Mesendoderm (in vitro differentiated cells): ENCODE measurements at regions not wholly inside any gene's neighbourhood (a gene's known extent, or its start where the extent isn't known, plus 50 kb on each side); places are given as distances from the start of the nearest gene placed in this dataset.
A peak's percentile ranks its signal among the peaks of the same experiment; 100 is the strongest.

ENCODE experiments used
- DNase-seq: peaks from one replicate; pipeline ENCODE4 v3.0.0; 2013
- H2AK5ac ChIP-seq: 2 replicates; pipeline ENCODE4 v1.6.1; 2013; ENCODE audit warnings: low read length, inconsistent platforms
- H2BK120ac ChIP-seq: 2 replicates; pipeline ENCODE4 v1.6.1; 2013; ENCODE audit warnings: low read depth, mild to moderate bottlenecking, low read length, moderate library complexity, mixed read lengths
- H2BK15ac ChIP-seq: replicated peaks from 2 replicates; pipeline ENCODE4 v1.6.1; 2013; ENCODE audit warnings: low read depth, mild to moderate bottlenecking, moderate library complexity
- H2BK5ac ChIP-seq: 2 replicates; pipeline ENCODE4 v1.6.1; 2013; ENCODE audit warnings: low read length, inconsistent platforms
- H3K18ac ChIP-seq: 2 replicates; pipeline ENCODE4 v1.6.1; 2013; ENCODE audit warnings: mild to moderate bottlenecking, low read length, mixed read lengths
- H3K23ac ChIP-seq: one replicate; pipeline ENCODE4 v1.6.1; 2013; ENCODE audit warnings: low read length
- H3K27ac ChIP-seq: 2 replicates; pipeline ENCODE4 v1.5.1; 2013; ENCODE audit warnings: low read depth, mild to moderate bottlenecking, inconsistent platforms, low read length, moderate library complexity
- H3K27me3 ChIP-seq: 2 replicates; pipeline ENCODE4 v1.6.1; 2013; ENCODE audit warnings: low read length, control low read depth, mild to moderate bottlenecking, inconsistent platforms; ENCODE audit not compliant: insufficient read depth, poor library complexity
- H3K36me3 ChIP-seq: 2 replicates; pipeline ENCODE4 v1.6.1; 2013; ENCODE audit warnings: low read length, inconsistent platforms; ENCODE audit not compliant: control insufficient read depth, insufficient read depth
- H3K4ac ChIP-seq: one replicate; pipeline ENCODE4 v1.6.1; 2013; ENCODE audit warnings: low read depth, mild to moderate bottlenecking, low read length, moderate library complexity
- H3K4me1 ChIP-seq: 2 replicates; pipeline ENCODE4 v1.6.1; 2013; ENCODE audit warnings: low read depth, low read length, inconsistent platforms; ENCODE audit not compliant: control insufficient read depth
- H3K4me2 ChIP-seq: 2 replicates; pipeline ENCODE4 v1.6.1; 2013; ENCODE audit warnings: low read length
- H3K4me3 ChIP-seq: 2 replicates; pipeline ENCODE4 v1.5.1; 2013; ENCODE audit warnings: mild to moderate bottlenecking, low read length
- H3K56ac ChIP-seq: one replicate; pipeline ENCODE4 v1.6.1; 2013; ENCODE audit warnings: low read length
- H3K79me1 ChIP-seq: 2 replicates; pipeline ENCODE4 v1.6.1; 2013; ENCODE audit warnings: low read length, inconsistent platforms
- H3K79me2 ChIP-seq: 2 replicates; pipeline ENCODE4 v1.6.1; 2013; ENCODE audit warnings: mild to moderate bottlenecking, low read length; ENCODE audit not compliant: control insufficient read depth, insufficient read depth
- H3K9ac ChIP-seq: 2 replicates; pipeline ENCODE4 v1.6.1; 2013; ENCODE audit warnings: low read length, inconsistent platforms
- H4K5ac ChIP-seq: one replicate; pipeline ENCODE4 v1.6.1; 2013; ENCODE audit warnings: low read length
- H4K8ac ChIP-seq: one replicate; pipeline ENCODE4 v1.6.1; 2013; ENCODE audit warnings: low read depth, mild to moderate bottlenecking, control low read depth, low read length, moderate library complexity
- WGBS: extraction: QIAGEN DNeasy Blood & Tissue Kit; methylation state at CpG from one replicate; pipeline ENCODE4 v1.1.7; 2013; ENCODE audit warnings: low lambda C conversion rate, missing lambda C conversion rate; ENCODE audit not compliant: insufficient coverage; ENCODE audit errors: extremely low coverage; 5-methylcytosine and 5-hydroxymethylcytosine counted together

GRCh38 chr4:125013891-125014290, 300.9 kb upstream of the FAT4 start:
- Histone ChIP-seq H3K79me2 (no peaks in the 10 kb centered on the region), H3K27ac (no peak overlapping the region), H3K56ac (no peak overlapping the region), H4K5ac (no peak overlapping the region), H3K4ac (no peak overlapping the region), H2BK120ac (no peak overlapping the region), H3K23ac (no peak overlapping the region), H2AK5ac (no peak overlapping the region), H3K79me1 (no peaks in the 10 kb centered on the region), H4K8ac (no peak overlapping the region), H2BK15ac (no peak overlapping the region), H3K36me3 (no peaks in the 10 kb centered on the region), H3K18ac (no peak overlapping the region), H3K9ac (no peak overlapping the region), H3K4me3 (no peak overlapping the region), H3K4me1 (no peaks in the 10 kb centered on the region), H3K4me2 (no peak overlapping the region), H2BK5ac (no peak overlapping the region), H3K27me3 (no peaks in the 10 kb centered on the region)
- no CpG with 5 or more reads among the region's 1 CpG for WGBS
- DNase-seq, result peak; percentile 53

GRCh38 chr4:125011646-125012045, 299.1 kb upstream of the ANKRD50 start:
- Histone ChIP-seq H3K4me2 (no peak overlapping the region), H3K79me1 (no peaks in the 10 kb centered on the region), H2BK15ac (no peak overlapping the region), H3K79me2 (no peaks in the 10 kb centered on the region), H3K36me3 (no peaks in the 10 kb centered on the region), H3K27ac (no peak overlapping the region), H4K5ac (no peak overlapping the region), H3K23ac (no peak overlapping the region), H2BK120ac (no peak overlapping the region), H3K27me3 (no peaks in the 10 kb centered on the region), H3K4me1 (no peaks in the 10 kb centered on the region), H2AK5ac (no peak overlapping the region), H3K4me3 (no peak overlapping the region), H4K8ac (no peak overlapping the region), H2BK5ac (no peak overlapping the region), H3K18ac (no peak overlapping the region), H3K4ac (no peak overlapping the region), H3K9ac (no peak overlapping the region), H3K56ac (no peak overlapping the region)
- no peak for DNase-seq
- no CpG with 5 or more reads among the region's 2 CpGs for WGBS

GRCh38 chr4:125010796-125011503, 298.4 kb upstream of the ANKRD50 start:
- H3K79me2 ChIP-seq, result no peaks in the 10 kb centered on the region
- H3K4ac ChIP-seq, result no peak overlapping the region
- no peak overlapping the region for H4K8ac ChIP-seq
- no peak overlapping the region for H2BK15ac ChIP-seq
- no peak overlapping the region for H3K18ac ChIP-seq
- H3K79me1 ChIP-seq, result no peaks in the 10 kb centered on the region
- WGBS, result no CpG with 5 or more reads among the region's 7 CpGs
- no peak overlapping the region for H3K56ac ChIP-seq
- no peak overlapping the region for H3K4me2 ChIP-seq
- no peak overlapping the region for H2BK5ac ChIP-seq
- peak; percentile 25 for DNase-seq
- H4K5ac ChIP-seq, result no peak overlapping the region
- no peak overlapping the region for H3K9ac ChIP-seq
- H3K27me3 ChIP-seq, result no peaks in the 10 kb centered on the region
- H3K36me3 ChIP-seq, result no peaks in the 10 kb centered on the region
- H2AK5ac ChIP-seq, result no peak overlapping the region
- no peaks in the 10 kb centered on the region for H3K4me1 ChIP-seq
- H3K23ac ChIP-seq, result no peak overlapping the region
- H3K27ac ChIP-seq, result no peak overlapping the region
- no peak overlapping the region for H2BK120ac ChIP-seq
- no peak overlapping the region for H3K4me3 ChIP-seq

- Histone ChIP-seq H3K36me3 (no peaks in the 10 kb centered on the region), H2BK15ac (no peak overlapping the region), H3K4me2 (no peak overlapping the region), H3K27ac (no peak overlapping the region), H2BK5ac (no peak overlapping the region), H3K18ac (no peak overlapping the region), H3K56ac (no peak overlapping the region), H3K4me1 (no peaks in the 10 kb centered on the region), H4K8ac (no peak overlapping the region), H3K79me1 (no peaks in the 10 kb centered on the region), H3K79me2 (no peaks in the 10 kb centered on the region), H2BK120ac (no peak overlapping the region), H3K27me3 (no peaks in the 10 kb centered on the region), H2AK5ac (no peak overlapping the region), H3K4ac (no peak overlapping the region), H3K23ac (no peak overlapping the region), H3K9ac (no peak overlapping the region), H3K4me3 (no peak overlapping the region), H4K5ac (no peak overlapping the region)
- WGBS, result no CpG with 5 or more reads among the region's 1 CpG
- DNase-seq, result no peak
Observed at GRCh38 chr4:125008676-125009075, 296.1 kb upstream of the ANKRD50 start.

- H4K5ac ChIP-seq, result no peak overlapping the region
- no CpG with 5 or more reads among the region's 3 CpGs for WGBS
- no peaks in the 10 kb centered on the region for H3K27me3 ChIP-seq
- H3K4me2 ChIP-seq, result no peak overlapping the region
- no peak overlapping the region for H3K9ac ChIP-seq
- DNase-seq, result no peak
- H3K36me3 ChIP-seq, result no peaks in the 10 kb centered on the region
- H3K4ac ChIP-seq, result no peak overlapping the region
- H3K56ac ChIP-seq, result no peak overlapping the region
- H3K79me1 ChIP-seq, result no peaks in the 10 kb centered on the region
- H3K18ac ChIP-seq, result no peak overlapping the region
- H3K23ac ChIP-seq, result no peak overlapping the region
- no peaks in the 10 kb centered on the region for H3K4me1 ChIP-seq
- no peak overlapping the region for H4K8ac ChIP-seq
- no peak overlapping the region for H2BK15ac ChIP-seq
- H2BK5ac ChIP-seq, result no peak overlapping the region
- no peak overlapping the region for H3K27ac ChIP-seq
- no peaks in the 10 kb centered on the region for H3K79me2 ChIP-seq
- no peak overlapping the region for H2AK5ac ChIP-seq
- no peak overlapping the region for H3K4me3 ChIP-seq
- H2BK120ac ChIP-seq, result no peak overlapping the region
Observed at GRCh38 chr4:125004676-125005075, 292.1 kb upstream of the ANKRD50 start.

- Histone ChIP-seq H3K18ac (no peak overlapping the region), H3K79me2 (no peaks in the 10 kb centered on the region), H2BK15ac (no peak overlapping the region), H3K9ac (no peak overlapping the region), H2BK120ac (no peak overlapping the region), H3K27me3 (no peaks in the 10 kb centered on the region), H2AK5ac (no peak overlapping the region), H4K8ac (no peak overlapping the region), H3K23ac (no peak overlapping the region), H3K4ac (no peak overlapping the region), H3K4me1 (no peaks in the 10 kb centered on the region), H3K4me3 (no peak overlapping the region), H3K36me3 (no peaks in the 10 kb centered on the region), H2BK5ac (no peak overlapping the region), H3K56ac (no peak overlapping the region), H3K4me2 (no peak overlapping the region), H3K79me1 (no peaks in the 10 kb centered on the region), H3K27ac (no peak overlapping the region), H4K5ac (no peak overlapping the region)
- no peak for DNase-seq
- WGBS, result no CpG with 5 or more reads among the region's 3 CpGs
Observed at GRCh38 chr4:125003840-125004239, 291.3 kb upstream of the ANKRD50 start.
